GM12878 (cell line): ENCODE measurements at regions not wholly inside any gene's neighbourhood (a gene's known extent, or its start where the extent isn't known, plus 50 kb on each side); places are given as distances from the start of the nearest gene placed in this dataset.

Experiments used
- CBFB ChIP-seq: IDR thresholded peaks from 2 replicates; pipeline ENCODE4 v1.6.1; 2016; ENCODE audit warnings: antibody characterized with exemption, low read depth
- FOS ChIP-seq: IDR thresholded peaks from 3 replicates; pipeline ENCODE4 v1.6.1; 2011; ENCODE audit warnings: borderline replicate concordance; ENCODE audit not compliant: insufficient read length; ENCODE audit errors: extremely low read depth
- NR2C2 ChIP-seq: IDR thresholded peaks from 2 replicates; pipeline ENCODE4 v1.6.1; 2011; ENCODE audit warnings: borderline replicate concordance, low read depth; ENCODE audit not compliant: control insufficient read depth, insufficient read length
- RCOR1 ChIP-seq: conservative IDR thresholded peaks from 2 replicates; pipeline ENCODE4 v1.6.1; 2012; ENCODE audit warnings: low read depth, low read length, improper control_type of control experiment
- STAT3 ChIP-seq: IDR thresholded peaks from 2 replicates; pipeline ENCODE4 v1.6.1; 2011; ENCODE audit warnings: low read depth, low read length, improper control_type of control experiment
- ZSCAN29 ChIP-seq: fragments of 450-650 bp; IDR thresholded peaks from 2 replicates; pipeline ENCODE4 v1.6.1; 2017; ENCODE audit warnings: mild to moderate bottlenecking, moderate library complexity

- TF ChIP-seq NR2C2 (no peak), FOS (no peak), STAT3 (no peak), RCOR1 (no peak), ZSCAN29 (no peak), CBFB (no peak)
These were observed 145.5 kb downstream of the CCDC34 start for GRCh38 chr11:27217496-27217895.
